Thyroid gland (tissue), 4 donors: ENCODE measurements at regions not wholly inside any gene's neighbourhood (a gene's known extent, or its start where the extent isn't known, plus 50 kb on each side); places are given as distances from the start of the nearest gene placed in this dataset.

Experiments used
- DNase-seq, 2 donors: peaks; one replicate each; pipeline ENCODE4 v3.0.0-alpha.2; 2019
- H3K27ac ChIP-seq, 3 donors: fragments of 200-600 bp; sonication (generic); 1 replicate in 2 of 3; 2 replicates in 1 of 3; pipeline ENCODE4 v1.5.1; 2016 to 2019; ENCODE audit warnings: mild to moderate bottlenecking in 1 of 3, moderate library complexity in 1 of 3
- H3K27me3 ChIP-seq: fragments of 200-600 bp; sonication (generic); one replicate; pipeline ENCODE4 v1.5.1; 2019
- H3K36me3 ChIP-seq, 2 donors: fragments of 200-600 bp; sonication (generic); one replicate each; pipeline ENCODE4 v1.5.1; 2016 to 2019
- H3K4me1 ChIP-seq, 2 donors: fragments of 200-600 bp; sonication (generic); one replicate each; pipeline ENCODE4 v1.5.1; 2017 to 2019
- H3K4me3 ChIP-seq, 3 donors: fragments of 200-600 bp; sonication (generic); replicated peaks in 1 of 3; 1 replicate in 2 of 3; 2 replicates in 1 of 3; pipeline ENCODE4 v1.5.1; 2016; ENCODE audit warnings: mild to moderate bottlenecking in 1 of 3
- H3K9me3 ChIP-seq: fragments of 200-600 bp; sonication (generic); one replicate; pipeline ENCODE4 v1.5.1; 2017
- CTCF ChIP-seq, 6 experiments: fragments of 200-600 bp in 3 of 6; fragments of 450-650 bp in 3 of 6; sonication (generic) in 3 of 6; IDR thresholded peaks; one replicate each; pipeline ENCODE4 v1.5.1; 2016 to 2019; ENCODE audit warnings: antibody characterized with exemption in 6 of 6, mild to moderate bottlenecking in 2 of 6, inconsistent platforms in 1 of 6, moderate library complexity in 1 of 6
- POLR2A ChIP-seq, 2 donors: fragments of 450-650 bp; IDR thresholded peaks; one replicate each; pipeline ENCODE4 v1.6.1; 2017; ENCODE audit warnings: antibody characterized with exemption in 2 of 2, mild to moderate bottlenecking in 2 of 2, moderate library complexity in 1 of 2
- WGBS, 2 donors: methylation state at CpG; one replicate each; pipeline ENCODE4 v1.1.5; 2017; 5-methylcytosine and 5-hydroxymethylcytosine counted together
- intact Hi-C: fragments of 100-400 bp; cut with DNase I; formaldehyde crosslinking; loops from one replicate; pipeline ENCODE4 v1.15.1; 2023

DNA sequence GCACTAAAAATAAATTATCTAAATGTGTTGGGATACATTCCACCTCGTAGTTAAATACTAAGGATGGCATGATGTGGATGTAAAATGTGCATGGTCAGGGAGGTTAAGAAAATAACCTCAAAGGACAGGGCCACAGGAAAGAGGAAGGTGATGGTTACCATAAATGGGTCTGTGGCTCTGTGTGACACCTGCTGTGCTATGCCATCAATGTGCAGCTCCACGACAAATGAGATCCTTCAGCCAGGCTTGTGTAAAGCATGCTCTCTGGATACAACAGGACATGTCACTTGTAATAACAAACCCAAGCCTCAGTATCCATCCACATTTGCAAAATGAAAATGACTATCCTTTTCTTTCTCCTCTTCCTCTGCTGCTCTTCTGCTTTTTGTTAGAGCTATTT is 456.7 kb upstream of the RASGRP1 start:
- Histone ChIP-seq H3K27me3 (no peaks in the 10 kb centered on the region), H3K27ac (no peak overlapping the region), H3K4me3 (no peak overlapping the region), H3K36me3 (no peaks in the 10 kb centered on the region), H3K4me1 (no peaks in the 10 kb centered on the region), H3K9me3 (no peaks in the 10 kb centered on the region)
- no peak for DNase-seq
- 61 to 67% methylated on average over 2 of the region's 2 CpGs for WGBS, 2 donors
- TF ChIP-seq CTCF (IDR thresholded peaks at IDR 0.05), result no peak
- TF ChIP-seq POLR2A (IDR thresholded peaks at IDR 0.05), result no peak
- intact Hi-C loops, result no loop called here

DNA sequence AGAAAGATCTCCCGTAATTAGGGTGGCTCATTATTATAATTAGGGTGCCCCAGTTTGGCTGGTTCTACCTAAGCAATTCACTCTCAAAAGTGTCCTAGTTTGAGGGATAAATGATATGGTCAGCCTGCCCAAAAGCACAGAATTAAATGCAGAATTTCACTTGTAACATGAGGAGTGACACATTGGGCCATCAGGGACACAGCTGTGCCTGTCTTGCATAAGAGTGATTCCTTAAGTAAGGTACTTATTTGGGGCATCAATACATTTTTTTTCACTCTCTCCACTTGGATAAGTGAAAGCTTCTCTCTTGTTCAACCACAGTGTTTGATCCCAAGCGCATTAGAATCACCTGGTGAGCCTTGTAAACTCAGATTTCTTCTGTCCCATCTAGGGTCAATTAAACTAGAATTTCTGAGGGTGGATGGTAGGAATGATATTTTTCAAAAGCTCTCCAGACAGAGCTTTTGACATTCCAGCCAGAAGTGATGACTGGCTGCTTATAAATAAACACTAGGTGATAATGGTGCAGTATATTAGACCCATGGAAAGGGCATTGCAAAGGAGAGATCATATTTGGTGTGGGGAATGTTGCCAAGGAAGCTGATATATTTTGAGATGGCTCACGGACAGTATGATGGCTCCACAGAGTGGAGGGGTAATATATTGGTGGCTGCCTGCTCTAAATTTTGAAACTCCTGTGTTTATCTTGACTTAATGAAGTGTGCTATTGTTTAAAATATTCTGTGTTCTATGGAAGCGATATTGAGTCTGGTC is 458.1 kb upstream of the RASGRP1 start:
- no peaks in the 10 kb centered on the region for H3K4me1 ChIP-seq
- DNase-seq, result no peak
- 88 to 91% methylated on average over 4 of the region's 4 CpGs for WGBS, 2 donors
- no peaks in the 10 kb centered on the region for H3K9me3 ChIP-seq
- intact Hi-C loops, result no loop called here
- no peak overlapping the region for H3K27ac ChIP-seq
- no peaks in the 10 kb centered on the region for H3K36me3 ChIP-seq
- no peak for TF ChIP-seq POLR2A (IDR thresholded peaks at IDR 0.05)
- no peak for TF ChIP-seq CTCF (IDR thresholded peaks at IDR 0.05)
- H3K27me3 ChIP-seq, result no peaks in the 10 kb centered on the region
- H3K4me3 ChIP-seq, result no peak overlapping the region

GRCh38 chr15:39025321-39025720 is 460.7 kb upstream of the RASGRP1 start:
- Histone ChIP-seq H3K27ac (no peak overlapping the region), H3K9me3 (no peaks in the 10 kb centered on the region), H3K4me1 (no peaks in the 10 kb centered on the region), H3K27me3 (no peaks in the 10 kb centered on the region), H3K4me3 (no peak overlapping the region), H3K36me3 (no peaks in the 10 kb centered on the region)
- TF ChIP-seq CTCF (IDR thresholded peaks at IDR 0.05), result no peak
- no peak for TF ChIP-seq POLR2A (IDR thresholded peaks at IDR 0.05)
- DNase-seq, result no peak
- 88 to 90% methylated on average over 4 of the region's 4 CpGs for WGBS, 2 donors
- intact Hi-C loops, result no loop called here

- Histone ChIP-seq H3K4me1 (no peaks in the 10 kb centered on the region), H3K4me3 (no peak overlapping the region), H3K27me3 (no peaks in the 10 kb centered on the region), H3K36me3 (no peaks in the 10 kb centered on the region), H3K27ac (no peak overlapping the region), H3K9me3 (no peaks in the 10 kb centered on the region)
- intact Hi-C loops, result no loop called here
- WGBS, 2 donors, result 92 to 100% methylated on average over 1 of the region's 1 CpG
- DNase-seq, result no peak
- TF ChIP-seq CTCF (IDR thresholded peaks at IDR 0.05) (no peak), POLR2A (IDR thresholded peaks at IDR 0.05) (no peak)
These were observed 461.3 kb upstream of the RASGRP1 start for GRCh38 chr15:39025881-39026280.

DNA sequence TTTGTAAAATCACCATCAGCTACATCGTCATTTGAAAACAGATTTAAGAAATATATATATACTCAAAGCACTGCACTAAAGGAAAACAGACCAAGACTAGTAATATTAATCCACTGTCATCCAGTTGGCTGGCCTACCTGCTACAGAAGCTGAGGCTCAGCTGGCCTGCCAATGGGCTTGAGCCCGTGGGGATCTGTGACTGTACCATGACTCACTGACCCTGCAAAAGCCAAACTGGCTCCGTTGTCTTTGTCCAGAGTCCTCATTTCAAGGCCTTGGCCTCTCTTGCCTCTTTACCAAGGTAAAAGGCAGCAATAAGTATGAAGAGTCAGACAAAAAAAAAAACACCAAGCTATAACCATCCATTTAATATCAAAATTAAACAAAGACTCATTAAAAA is 463.5 kb upstream of the RASGRP1 start:
- Histone ChIP-seq H3K27me3 (no peaks in the 10 kb centered on the region), H3K9me3 (no peaks in the 10 kb centered on the region), H3K36me3 (no peaks in the 10 kb centered on the region), H3K4me1 (no peaks in the 10 kb centered on the region), H3K27ac (no peak overlapping the region), H3K4me3 (no peak overlapping the region)
- peak in 1 of 2 donors; percentile 4 for DNase-seq
- intact Hi-C loops, result no loop called here
- TF ChIP-seq CTCF (IDR thresholded peaks at IDR 0.05), result no peak
- TF ChIP-seq POLR2A (IDR thresholded peaks at IDR 0.05), result no peak
- 71 to 76% methylated on average over 3 of the region's 3 CpGs for WGBS, 2 donors
